Loucy (cell line): ENCODE measurements at regions not wholly inside any gene's neighbourhood (a gene's known extent, or its start where the extent isn't known, plus 50 kb on each side); places are given as distances from the start of the nearest gene placed in this dataset.

Experiments
- H2AFZ ChIP-seq: fragments of 200-600 bp; sonication (generic); 2 replicates; pipeline ENCODE4 v1.6.0; 2016; ENCODE audit warnings: antibody characterized with exemption, mild to moderate bottlenecking, low read length, moderate library complexity
- H3F3A ChIP-seq: fragments of 200-600 bp; 2 replicates; pipeline ENCODE4 v1.6.0; 2016; ENCODE audit warnings: antibody characterized with exemption, low read depth, mild to moderate bottlenecking
- H3K27me3 ChIP-seq: fragments of 200-600 bp; sonication (generic); 2 replicates; pipeline ENCODE4 v1.6.1; 2014; ENCODE audit warnings: low read length, mild to moderate bottlenecking; ENCODE audit not compliant: insufficient read depth, poor library complexity, severe bottlenecking
- H3K36me3 ChIP-seq: fragments of 200-600 bp; sonication (generic); 2 replicates; pipeline ENCODE4 v1.6.1; 2016; ENCODE audit warnings: low read length; ENCODE audit not compliant: insufficient read depth
- H3K4me1 ChIP-seq: fragments of 200-600 bp; sonication (generic); 2 replicates; pipeline ENCODE4 v1.5.1; 2014; ENCODE audit warnings: low read length, mild to moderate bottlenecking; ENCODE audit not compliant: insufficient read depth, poor library complexity, severe bottlenecking
- H3K4me2 ChIP-seq: fragments of 200-600 bp; sonication (generic); 2 replicates; pipeline ENCODE4 v1.6.0; 2014; ENCODE audit warnings: antibody characterized with exemption, low read length, low read depth, mild to moderate bottlenecking; ENCODE audit not compliant: poor library complexity, severe bottlenecking
- H3K4me3 ChIP-seq: fragments of 200-600 bp; sonication (generic); 2 replicates; pipeline ENCODE4 v1.5.1; 2014; ENCODE audit warnings: low read length, mild to moderate bottlenecking, mixed read lengths; ENCODE audit not compliant: poor library complexity, severe bottlenecking
- H3K79me2 ChIP-seq: fragments of 200-600 bp; sonication (generic); 2 replicates; pipeline ENCODE4 v1.6.1; 2014; ENCODE audit warnings: low read length; ENCODE audit not compliant: insufficient read depth
- H3K9ac ChIP-seq: fragments of 200-600 bp; sonication (generic); 2 replicates; pipeline ENCODE4 v1.6.0; 2014; ENCODE audit warnings: mild to moderate bottlenecking, low read depth, low read length, moderate library complexity; ENCODE audit not compliant: poor library complexity, severe bottlenecking
- H3K9me2 ChIP-seq: fragments of 200-600 bp; sonication (generic); replicated peaks from 2 replicates; pipeline ENCODE4 v1.6.1; 2016; ENCODE audit warnings: low read depth, low read length, mixed read lengths
- H3K9me3 ChIP-seq: fragments of 200-600 bp; sonication (generic); 2 replicates; pipeline ENCODE4 v1.6.1; 2014; ENCODE audit warnings: mild to moderate bottlenecking, antibody characterized with exemption, low read length, low read depth; ENCODE audit not compliant: insufficient read depth
- H4K20me1 ChIP-seq: fragments of 200-600 bp; sonication (generic); 2 replicates; pipeline ENCODE4 v1.6.0; 2014; ENCODE audit warnings: antibody characterized with exemption, low read length, mild to moderate bottlenecking; ENCODE audit not compliant: insufficient read depth, poor library complexity, severe bottlenecking
- EZH2phosphoT487 ChIP-seq: fragments of 200-600 bp; IDR thresholded peaks from 2 replicates; pipeline ENCODE4 v1.6.1; 2018; ENCODE audit warnings: antibody characterized with exemption, mild to moderate bottlenecking, moderate library complexity, borderline replicate concordance
- TF ChIP-seq, protein P1 (sequence below): fragments of 200-600 bp; sonication (generic); conservative IDR thresholded peaks from 2 replicates; pipeline ENCODE4 v1.5.1; 2014; ENCODE audit warnings: mild to moderate bottlenecking, antibody characterized with exemption, low read length

DNA sequence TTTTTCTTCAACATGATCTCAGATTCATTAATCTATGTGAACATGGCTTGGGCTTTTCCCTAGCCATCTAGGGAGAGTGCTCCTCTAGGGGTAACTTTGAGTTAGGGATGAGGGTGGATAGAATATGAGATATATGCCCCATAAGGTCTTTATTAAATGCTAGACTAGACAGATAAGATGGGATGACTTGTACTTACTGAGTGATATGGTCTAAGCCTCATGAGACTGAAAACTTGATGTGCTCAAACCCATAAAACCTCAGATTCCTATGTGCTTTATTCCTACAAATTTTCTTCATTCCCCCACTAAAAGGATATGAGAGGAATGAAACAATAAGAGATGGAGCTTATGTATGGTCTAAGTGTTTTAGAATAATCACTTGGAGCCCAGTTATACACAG is 386.6 kb downstream of the YTHDC2 start:
- Histone ChIP-seq H3K9ac (no peak overlapping the region), H3K27me3 (no peaks in the 10 kb centered on the region), H3F3A (no peaks in the 10 kb centered on the region), H3K4me1 (no peaks in the 10 kb centered on the region), H3K4me3 (no peak overlapping the region), H2AFZ (no peak overlapping the region), H4K20me1 (no peaks in the 10 kb centered on the region), H3K9me2 (no peaks in the 10 kb centered on the region), H3K9me3 (no peaks in the 10 kb centered on the region), H3K79me2 (no peaks in the 10 kb centered on the region), H3K4me2 (no peak overlapping the region), H3K36me3 (no peaks in the 10 kb centered on the region)
- no peak for TF ChIP-seq EZH2phosphoT487
- TF ChIP-seq, protein P1, sequence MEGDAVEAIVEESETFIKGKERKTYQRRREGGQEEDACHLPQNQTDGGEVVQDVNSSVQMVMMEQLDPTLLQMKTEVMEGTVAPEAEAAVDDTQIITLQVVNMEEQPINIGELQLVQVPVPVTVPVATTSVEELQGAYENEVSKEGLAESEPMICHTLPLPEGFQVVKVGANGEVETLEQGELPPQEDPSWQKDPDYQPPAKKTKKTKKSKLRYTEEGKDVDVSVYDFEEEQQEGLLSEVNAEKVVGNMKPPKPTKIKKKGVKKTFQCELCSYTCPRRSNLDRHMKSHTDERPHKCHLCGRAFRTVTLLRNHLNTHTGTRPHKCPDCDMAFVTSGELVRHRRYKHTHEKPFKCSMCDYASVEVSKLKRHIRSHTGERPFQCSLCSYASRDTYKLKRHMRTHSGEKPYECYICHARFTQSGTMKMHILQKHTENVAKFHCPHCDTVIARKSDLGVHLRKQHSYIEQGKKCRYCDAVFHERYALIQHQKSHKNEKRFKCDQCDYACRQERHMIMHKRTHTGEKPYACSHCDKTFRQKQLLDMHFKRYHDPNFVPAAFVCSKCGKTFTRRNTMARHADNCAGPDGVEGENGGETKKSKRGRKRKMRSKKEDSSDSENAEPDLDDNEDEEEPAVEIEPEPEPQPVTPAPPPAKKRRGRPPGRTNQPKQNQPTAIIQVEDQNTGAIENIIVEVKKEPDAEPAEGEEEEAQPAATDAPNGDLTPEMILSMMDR, result no peak

- H3K27me3 ChIP-seq, result no peaks in the 10 kb centered on the region
- no peaks in the 10 kb centered on the region for H3K36me3 ChIP-seq
- no peaks in the 10 kb centered on the region for H3F3A ChIP-seq
- no peak overlapping the region for H3K4me2 ChIP-seq
- H3K9me2 ChIP-seq, result no peaks in the 10 kb centered on the region
- no peak overlapping the region for H3K9ac ChIP-seq
- H3K4me1 ChIP-seq, result no peaks in the 10 kb centered on the region
- H3K9me3 ChIP-seq, result no peaks in the 10 kb centered on the region
- no peak overlapping the region for H2AFZ ChIP-seq
- H4K20me1 ChIP-seq, result no peaks in the 10 kb centered on the region
- TF ChIP-seq, protein P1, result no peak
- no peak for TF ChIP-seq EZH2phosphoT487
- no peak overlapping the region for H3K4me3 ChIP-seq
- H3K79me2 ChIP-seq, result no peaks in the 10 kb centered on the region
Observed at GRCh38 chr5:113900816-113901215, 387.3 kb downstream of the YTHDC2 start.

GRCh38 chr5:113901718-113902117 is 388.2 kb downstream of the YTHDC2 start:
- H3K36me3 ChIP-seq, result no peaks in the 10 kb centered on the region
- no peak for TF ChIP-seq EZH2phosphoT487
- TF ChIP-seq, protein P1, result no peak
- H2AFZ ChIP-seq, result no peak overlapping the region
- H3F3A ChIP-seq, result no peaks in the 10 kb centered on the region
- no peaks in the 10 kb centered on the region for H4K20me1 ChIP-seq
- no peaks in the 10 kb centered on the region for H3K4me1 ChIP-seq
- H3K4me2 ChIP-seq, result no peak overlapping the region
- H3K4me3 ChIP-seq, result no peak overlapping the region
- no peaks in the 10 kb centered on the region for H3K79me2 ChIP-seq
- H3K9ac ChIP-seq, result no peak overlapping the region
- no peaks in the 10 kb centered on the region for H3K9me3 ChIP-seq
- H3K27me3 ChIP-seq, result no peaks in the 10 kb centered on the region
- H3K9me2 ChIP-seq, result no peaks in the 10 kb centered on the region
